Brain microvascular endothelial cell (primary cell): ENCODE measurements at regions not wholly inside any gene's neighbourhood (a gene's known extent, or its start where the extent isn't known, plus 50 kb on each side); places are given as distances from the start of the nearest gene placed in this dataset.

Experiments used
- DNase-seq: peaks from one replicate; pipeline ENCODE4 v3.0.0-alpha.2; 2020
- H3K27ac ChIP-seq: fragments of 250-450 bp; sonication (Bioruptor Pico); 2 replicates; pipeline ENCODE4 v1.5.1; 2020; ENCODE audit warnings: mild to moderate bottlenecking, moderate library complexity
- H3K27me3 ChIP-seq: fragments of 250-450 bp; sonication (Bioruptor Pico); replicated peaks from 2 replicates; pipeline ENCODE4 v1.5.1; 2020; ENCODE audit warnings: mild to moderate bottlenecking
- H3K36me3 ChIP-seq: fragments of 250-450 bp; sonication (Bioruptor Pico); replicated peaks from 2 replicates; pipeline ENCODE4 v1.5.1; 2020; ENCODE audit warnings: mild to moderate bottlenecking
- H3K4me3 ChIP-seq: 2 replicates; pipeline ENCODE4 v1.5.1; 2011; ENCODE audit warnings: low read depth, mild to moderate bottlenecking, control low read depth, low read length, moderate library complexity
- in situ Hi-C: cut with HindIII; loops from 2 replicates; pipeline ENCODE4 v1.10.0; 2017; ENCODE audit warnings: low sequenced_read_pairs, low pct_ligation_motif_present
- TF ChIP-seq, protein P1 (sequence below): IDR thresholded peaks from 2 replicates; pipeline ENCODE4 v1.5.1; 2011; ENCODE audit warnings: low read depth, mild to moderate bottlenecking, moderate library complexity, low read length, control low read depth, inconsistent platforms; ENCODE audit errors: missing control alignments

GRCh38 chr2:136383167-136383566 is 265.2 kb upstream of the CXCR4 start:
- TF ChIP-seq, protein P1, sequence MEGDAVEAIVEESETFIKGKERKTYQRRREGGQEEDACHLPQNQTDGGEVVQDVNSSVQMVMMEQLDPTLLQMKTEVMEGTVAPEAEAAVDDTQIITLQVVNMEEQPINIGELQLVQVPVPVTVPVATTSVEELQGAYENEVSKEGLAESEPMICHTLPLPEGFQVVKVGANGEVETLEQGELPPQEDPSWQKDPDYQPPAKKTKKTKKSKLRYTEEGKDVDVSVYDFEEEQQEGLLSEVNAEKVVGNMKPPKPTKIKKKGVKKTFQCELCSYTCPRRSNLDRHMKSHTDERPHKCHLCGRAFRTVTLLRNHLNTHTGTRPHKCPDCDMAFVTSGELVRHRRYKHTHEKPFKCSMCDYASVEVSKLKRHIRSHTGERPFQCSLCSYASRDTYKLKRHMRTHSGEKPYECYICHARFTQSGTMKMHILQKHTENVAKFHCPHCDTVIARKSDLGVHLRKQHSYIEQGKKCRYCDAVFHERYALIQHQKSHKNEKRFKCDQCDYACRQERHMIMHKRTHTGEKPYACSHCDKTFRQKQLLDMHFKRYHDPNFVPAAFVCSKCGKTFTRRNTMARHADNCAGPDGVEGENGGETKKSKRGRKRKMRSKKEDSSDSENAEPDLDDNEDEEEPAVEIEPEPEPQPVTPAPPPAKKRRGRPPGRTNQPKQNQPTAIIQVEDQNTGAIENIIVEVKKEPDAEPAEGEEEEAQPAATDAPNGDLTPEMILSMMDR, result no peak
- DNase-seq, result no peak
- Histone ChIP-seq H3K27me3 (no peaks in the 10 kb centered on the region), H3K36me3 (no peaks in the 10 kb centered on the region), H3K27ac (no peak overlapping the region), H3K4me3 (no peak overlapping the region)
- in situ Hi-C loops, result loop anchor here (25.0 kb wide), 1 partner anchor 471 kb away; no protein-coding TSS in a partner anchor

DNA sequence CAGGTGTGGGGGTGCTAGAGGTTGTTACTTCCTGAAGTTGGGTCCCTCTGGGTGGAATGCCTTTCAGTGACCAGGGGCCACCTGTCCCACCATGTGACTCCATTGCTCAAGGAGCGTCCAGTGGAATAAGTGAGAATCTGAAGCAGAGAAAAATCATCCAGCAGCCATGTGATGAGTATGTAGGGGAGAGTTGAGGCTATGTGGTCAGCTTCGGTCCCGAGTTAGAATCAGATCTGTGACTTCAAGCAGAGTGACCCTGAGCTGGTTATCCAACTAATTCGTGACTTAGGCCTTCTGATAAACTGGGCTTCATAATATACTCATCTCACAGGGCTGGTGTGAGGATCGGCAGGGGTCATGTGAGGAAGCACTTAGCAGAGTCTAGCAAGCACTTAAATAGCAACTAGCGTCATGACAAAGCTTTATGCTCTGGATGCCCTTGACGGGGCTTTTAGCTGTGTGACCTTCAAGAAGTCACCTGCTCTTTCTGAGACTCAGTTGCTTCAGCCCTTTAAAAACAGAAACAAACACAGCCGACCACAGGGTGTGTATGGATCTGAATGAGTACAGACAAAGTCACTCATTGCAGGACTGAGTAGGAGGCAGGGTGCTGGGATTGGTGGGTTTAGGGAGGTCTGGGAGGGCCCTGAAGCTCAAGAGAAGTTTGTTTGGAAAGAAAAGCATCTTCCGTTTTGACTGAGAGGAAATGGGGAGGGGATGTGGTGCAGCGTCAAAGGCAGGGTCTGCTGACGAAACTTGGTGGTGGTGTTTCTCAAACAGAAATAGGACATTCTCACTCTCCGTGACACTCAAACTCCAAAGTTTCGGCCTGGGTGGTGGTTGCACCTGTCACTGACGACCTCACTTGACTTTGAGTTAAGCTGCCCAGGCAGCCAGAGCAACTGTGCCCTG is 264.0 kb upstream of the CXCR4 start:
- no peak overlapping the region for H3K27ac ChIP-seq

GRCh38 chr2:136381245-136381644 is 263.3 kb upstream of the CXCR4 start:
- in situ Hi-C loops, result loop anchor here (25.0 kb wide), 1 partner anchor 469 kb away; no protein-coding TSS in a partner anchor
- TF ChIP-seq, protein P1, result no peak
- no peaks in the 10 kb centered on the region for H3K36me3 ChIP-seq
- H3K4me3 ChIP-seq, result no peak overlapping the region
- no peak overlapping the region for H3K27ac ChIP-seq
- no peak for DNase-seq
- H3K27me3 ChIP-seq, result no peaks in the 10 kb centered on the region

More for the DNA sequence above, 264.0 kb upstream of the CXCR4 start:
- Histone ChIP-seq H3K36me3 (no peaks in the 10 kb centered on the region), H3K4me3 (no peak overlapping the region), H3K27me3 (no peaks in the 10 kb centered on the region)
- TF ChIP-seq, protein P1, result no peak
- no peak for DNase-seq
- in situ Hi-C loops, result loop anchor here (25.0 kb wide), 1 partner anchor 470 kb away; no protein-coding TSS in a partner anchor

DNA sequence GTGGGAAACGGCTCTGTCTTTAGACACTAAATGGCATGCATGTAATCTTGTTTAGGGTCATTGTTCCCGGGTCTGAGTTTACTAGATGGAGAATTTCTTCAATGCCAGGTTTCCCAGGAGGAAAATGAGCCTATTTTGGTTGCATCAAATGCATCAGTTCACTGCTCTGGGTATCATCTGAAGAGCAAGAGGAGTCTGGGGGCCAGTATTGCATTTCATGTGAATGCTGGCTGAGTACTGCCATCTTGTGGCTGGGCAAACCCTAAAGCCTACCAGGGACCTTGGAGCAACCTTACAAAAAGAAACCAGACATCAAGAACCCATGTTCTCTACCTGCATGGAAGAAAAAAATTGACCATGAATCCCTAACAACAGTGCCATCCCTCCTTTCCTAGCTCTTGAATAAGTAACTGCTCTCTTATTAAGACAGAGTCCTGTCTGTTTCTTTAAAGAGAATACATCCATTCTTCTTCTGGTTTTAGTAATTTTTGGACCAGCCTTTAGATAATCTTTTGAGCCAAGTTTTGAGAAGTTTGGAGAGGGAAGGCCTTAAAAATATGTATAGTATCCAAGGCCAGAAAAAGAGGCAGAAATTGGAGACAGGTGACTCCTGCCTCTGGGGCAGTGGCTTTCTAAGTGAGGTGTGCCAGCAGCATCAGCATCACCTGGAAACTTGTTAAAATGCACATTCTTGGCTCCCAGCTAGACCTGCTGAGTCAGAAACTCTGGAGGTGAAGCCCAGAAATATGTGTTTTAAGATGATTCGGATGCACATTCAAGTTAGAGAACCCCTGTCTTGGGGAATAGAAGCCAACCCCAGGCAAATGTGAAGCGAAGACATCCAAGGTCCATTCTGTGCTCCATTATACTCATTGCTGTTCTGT is 261.0 kb upstream of the CXCR4 start:
- H3K27ac ChIP-seq, result no peak overlapping the region
- in situ Hi-C loops, result loop anchor here (25.0 kb wide), 1 partner anchor 467 kb away; no protein-coding TSS in a partner anchor
- H3K27me3 ChIP-seq, result no peaks in the 10 kb centered on the region
- peak; percentile 50 for DNase-seq
- no peaks in the 10 kb centered on the region for H3K36me3 ChIP-seq
- no peak overlapping the region for H3K4me3 ChIP-seq
- TF ChIP-seq, protein P1, result peak; percentile 82

- Histone ChIP-seq H3K27ac (no peak overlapping the region), H3K4me3 (no peak overlapping the region), H3K36me3 (no peaks in the 10 kb centered on the region), H3K27me3 (no peaks in the 10 kb centered on the region)
- in situ Hi-C loops, result loop anchor here (25.0 kb wide), 1 partner anchor 465 kb away; no protein-coding TSS in a partner anchor
- DNase-seq, result no peak
- TF ChIP-seq, protein P1, result no peak
Measured at GRCh38 chr2:136377423-136378382, 259.8 kb upstream of the CXCR4 start.
